PC-9 (cell line): ENCODE measurements at regions not wholly inside any gene's neighbourhood (a gene's known extent, or its start where the extent isn't known, plus 50 kb on each side); places are given as distances from the start of the nearest gene placed in this dataset.

ENCODE experiments used
- BruUV-seq: library from RNA; stranded (reverse); fragments of 400-500 nt; replicated peaks from 2 replicates; lab custom pipeline; 2021; lab: Mats Ljungman, UMichigan
- CTCF ChIA-PET: fragments of 300-600 bp; sonication (Branson Sonifier 250); formaldehyde crosslinking; loops from one replicate; lab custom pipeline; 2022; ENCODE audit warnings: antibody characterized with exemption; lab: Charles Lee
- POLR2A ChIA-PET: fragments of 300-600 bp; sonication (Branson Sonifier 250); formaldehyde crosslinking; loops from one replicate; lab custom pipeline; 2022; ENCODE audit warnings: antibody characterized with exemption; ENCODE audit not compliant: unreplicated experiment; lab: Charles Lee
- DNase-seq, 2 experiments: peaks; one replicate each; pipeline versions ENCODE4 v3.0.0 to v3.0.0-alpha.2; 2015 to 2022; ENCODE audit warnings: mixed read lengths in 1 of 2
- H2AFZ ChIP-seq: fragments of 200-600 bp; sonication (generic); 2 replicates; pipeline ENCODE4 v1.8.1; 2017; ENCODE audit warnings: antibody characterized with exemption
- H3F3A ChIP-seq: fragments of 200-600 bp; sonication (generic); 2 replicates; pipeline ENCODE4 v1.8.1; 2017; ENCODE audit warnings: antibody characterized with exemption, mild to moderate bottlenecking, low read depth; ENCODE audit not compliant: insufficient read depth
- H3K27ac ChIP-seq: fragments of 200-600 bp; sonication (generic); 2 replicates; pipeline ENCODE4 v1.6.1; 2016; ENCODE audit warnings: mixed run types
- H3K27me3 ChIP-seq: fragments of 200-600 bp; sonication (generic); 2 replicates; pipeline ENCODE4 v1.6.1; 2016; ENCODE audit warnings: low read depth, mixed run types; ENCODE audit not compliant: insufficient read depth
- H3K36me3 ChIP-seq: fragments of 200-600 bp; sonication (generic); 2 replicates; pipeline ENCODE4 v1.6.1; 2016; ENCODE audit warnings: low read depth, mixed run types
- H3K4me1 ChIP-seq: fragments of 200-600 bp; sonication (generic); replicated peaks from 2 replicates; pipeline ENCODE4 v1.6.1; 2016; ENCODE audit warnings: mixed run types; ENCODE audit not compliant: insufficient read depth
- H3K4me2 ChIP-seq: fragments of 200-600 bp; sonication (generic); 2 replicates; pipeline ENCODE4 v1.6.1; 2017; ENCODE audit warnings: mixed run types
- H3K4me3 ChIP-seq: fragments of 200-600 bp; sonication (generic); 2 replicates; pipeline ENCODE4 v1.6.1; 2016; ENCODE audit warnings: mixed run types
- H3K79me2 ChIP-seq: fragments of 200-600 bp; sonication (generic); 2 replicates; pipeline ENCODE4 v1.6.1; 2017; ENCODE audit warnings: low read depth, mixed run types
- H3K9me2 ChIP-seq: fragments of 200-600 bp; sonication (generic); 2 replicates; pipeline ENCODE4 v1.8.1; 2017; ENCODE audit warnings: mild to moderate bottlenecking; ENCODE audit not compliant: insufficient read depth
- H3K9me3 ChIP-seq: fragments of 200-600 bp; sonication (generic); 2 replicates; pipeline ENCODE4 v1.8.1; 2016; ENCODE audit warnings: low read depth; ENCODE audit not compliant: insufficient read depth
- H4K20me1 ChIP-seq: fragments of 200-600 bp; sonication (generic); 2 replicates; pipeline ENCODE4 v1.8.1; 2017; ENCODE audit not compliant: insufficient read depth
- EZH2 ChIP-seq: fragments of 200-600 bp; sonication (generic); IDR thresholded peaks from 2 replicates; pipeline ENCODE4 v1.8.0; 2017; ENCODE audit warnings: antibody characterized with exemption, low read depth
- intact Hi-C: fragments of 100-400 bp; cut with micrococcal nuclease; formaldehyde crosslinking; loops from one replicate; pipeline ENCODE4 v1.10.0; 2022; ENCODE audit not compliant: unreplicated experiment
- TF ChIP-seq, protein P1 (sequence below): fragments of 200-600 bp; sonication (generic); conservative IDR thresholded peaks from 2 replicates; pipeline ENCODE4 v1.6.1; 2017; ENCODE audit warnings: mixed run types, antibody characterized with exemption, mild to moderate bottlenecking, moderate library complexity

DNA sequence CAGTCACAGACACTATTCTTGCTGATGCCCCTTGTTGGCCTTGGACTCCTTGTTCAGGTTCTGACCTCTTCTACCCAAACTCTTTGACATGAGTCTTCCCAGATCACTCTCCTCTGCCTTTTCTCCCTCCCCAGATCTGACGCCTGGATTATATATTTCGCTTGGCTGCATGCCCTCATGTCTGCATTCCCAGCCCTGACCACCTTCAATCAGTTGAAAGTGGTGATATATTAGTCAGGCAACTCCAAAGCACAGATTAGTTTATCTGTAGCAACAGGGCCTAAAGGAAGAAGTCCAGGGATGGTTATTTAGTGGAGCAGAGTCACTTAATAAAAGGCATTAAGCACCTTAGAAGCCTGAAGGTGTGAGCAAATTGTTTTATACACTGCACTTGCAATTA is 110.0 kb upstream of the GUCA2B start:
- no peaks in the 10 kb centered on the region for H3K36me3 ChIP-seq
- H3K4me2 ChIP-seq, result no peak overlapping the region
- no peaks in the 10 kb centered on the region for H3K4me1 ChIP-seq
- no peak overlapping the region for H3K27ac ChIP-seq
- no peak overlapping the region for H3K4me3 ChIP-seq
- BruUV-seq, result no TSS peak
- no peaks in the 10 kb centered on the region for H3K9me3 ChIP-seq
- H4K20me1 ChIP-seq, result no peaks in the 10 kb centered on the region
- no peaks in the 10 kb centered on the region for H3K27me3 ChIP-seq
- ChIA-PET CTCF (no interaction called here), POLR2A (no interaction called here)
- H3F3A ChIP-seq, result no peaks in the 10 kb centered on the region
- no peaks in the 10 kb centered on the region for H3K79me2 ChIP-seq
- intact Hi-C loops, result no loop called here
- no peaks in the 10 kb centered on the region for H3K9me2 ChIP-seq
- DNase-seq, result no peak
- TF ChIP-seq, protein P1, sequence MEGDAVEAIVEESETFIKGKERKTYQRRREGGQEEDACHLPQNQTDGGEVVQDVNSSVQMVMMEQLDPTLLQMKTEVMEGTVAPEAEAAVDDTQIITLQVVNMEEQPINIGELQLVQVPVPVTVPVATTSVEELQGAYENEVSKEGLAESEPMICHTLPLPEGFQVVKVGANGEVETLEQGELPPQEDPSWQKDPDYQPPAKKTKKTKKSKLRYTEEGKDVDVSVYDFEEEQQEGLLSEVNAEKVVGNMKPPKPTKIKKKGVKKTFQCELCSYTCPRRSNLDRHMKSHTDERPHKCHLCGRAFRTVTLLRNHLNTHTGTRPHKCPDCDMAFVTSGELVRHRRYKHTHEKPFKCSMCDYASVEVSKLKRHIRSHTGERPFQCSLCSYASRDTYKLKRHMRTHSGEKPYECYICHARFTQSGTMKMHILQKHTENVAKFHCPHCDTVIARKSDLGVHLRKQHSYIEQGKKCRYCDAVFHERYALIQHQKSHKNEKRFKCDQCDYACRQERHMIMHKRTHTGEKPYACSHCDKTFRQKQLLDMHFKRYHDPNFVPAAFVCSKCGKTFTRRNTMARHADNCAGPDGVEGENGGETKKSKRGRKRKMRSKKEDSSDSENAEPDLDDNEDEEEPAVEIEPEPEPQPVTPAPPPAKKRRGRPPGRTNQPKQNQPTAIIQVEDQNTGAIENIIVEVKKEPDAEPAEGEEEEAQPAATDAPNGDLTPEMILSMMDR, result no peak
- TF ChIP-seq EZH2, result no peak
- H2AFZ ChIP-seq, result no peak overlapping the region

DNA sequence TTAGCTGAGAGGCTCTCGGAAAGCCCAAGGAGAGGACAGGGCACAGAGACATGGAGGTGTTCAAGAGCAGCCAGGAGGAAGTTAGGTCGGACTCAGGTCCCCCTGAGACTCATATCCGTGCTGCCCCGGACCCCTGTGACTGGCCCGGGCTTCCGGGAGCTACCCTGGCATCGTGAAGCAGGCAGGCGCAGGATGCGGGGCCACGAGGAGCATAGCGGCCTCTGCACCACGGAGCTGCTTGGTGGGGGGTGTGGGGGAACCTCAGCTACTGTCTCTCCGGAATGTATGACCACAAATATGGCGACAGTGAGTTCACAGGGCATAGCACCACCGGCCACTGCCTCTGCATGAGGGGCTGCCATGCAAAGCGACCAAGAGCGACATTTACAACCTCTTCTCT is 112.2 kb upstream of the GUCA2B start:
- Histone ChIP-seq H3K4me2 (no peak overlapping the region), H4K20me1 (no peaks in the 10 kb centered on the region), H3K9me3 (no peaks in the 10 kb centered on the region), H3K4me1 (no peaks in the 10 kb centered on the region; the same call in 1 of the 2 replicates), H3K4me3 (no peak overlapping the region), H3K9me2 (no peaks in the 10 kb centered on the region), H3F3A (no peaks in the 10 kb centered on the region), H2AFZ (no peak overlapping the region), H3K27ac (no peak overlapping the region), H3K36me3 (no peaks in the 10 kb centered on the region), H3K27me3 (no peaks in the 10 kb centered on the region), H3K79me2 (no peaks in the 10 kb centered on the region)
- DNase-seq, result no peak
- ChIA-PET POLR2A (no interaction called here), CTCF (no interaction called here)
- intact Hi-C loops, result no loop called here
- no peak for TF ChIP-seq EZH2
- TF ChIP-seq, protein P1, result no peak
- no TSS peak for BruUV-seq

DNA sequence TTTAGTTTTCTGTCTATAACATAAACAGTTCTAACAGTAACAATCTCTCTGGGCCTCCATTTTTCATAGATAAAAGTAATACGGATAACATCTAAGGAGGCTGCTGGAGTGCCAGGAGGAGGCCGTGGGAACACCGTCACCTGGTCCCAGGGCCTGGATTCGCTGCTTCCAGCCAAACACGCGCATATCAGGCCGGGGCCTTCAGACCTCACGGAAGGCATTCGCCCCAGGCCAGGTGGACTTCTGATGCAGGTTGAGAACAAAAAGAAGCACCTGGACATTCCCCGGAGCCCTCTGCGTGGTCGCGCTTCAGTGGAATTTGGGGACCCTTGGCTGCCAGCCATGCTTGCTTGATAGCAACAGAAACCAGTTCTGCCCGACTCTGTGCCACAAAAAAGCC is 113.1 kb upstream of the GUCA2B start:
- intact Hi-C loops, result no loop called here
- no peak for TF ChIP-seq EZH2
- TF ChIP-seq, protein P1, result no peak

More for the DNA sequence above, 113.1 kb upstream of the GUCA2B start:
- Histone ChIP-seq H2AFZ (no peak overlapping the region), H3K4me2 (no peak overlapping the region), H3K27ac (no peak overlapping the region), H3K9me2 (no peaks in the 10 kb centered on the region), H3K27me3 (no peaks in the 10 kb centered on the region), H3K4me3 (no peak overlapping the region), H3K9me3 (no peaks in the 10 kb centered on the region), H3K79me2 (no peaks in the 10 kb centered on the region), H3K36me3 (no peaks in the 10 kb centered on the region), H3F3A (no peaks in the 10 kb centered on the region), H4K20me1 (no peaks in the 10 kb centered on the region), H3K4me1 (no peaks in the 10 kb centered on the region; the same call in 1 of the 2 replicates)
- peak in 1 of 2 experiments; percentile 45 for DNase-seq
- POLR2A ChIA-PET, result no interaction called here
- no TSS peak for BruUV-seq
- CTCF ChIA-PET, result no interaction called here
